SU-DHL-6 (cell line): ENCODE measurements at regions not wholly inside any gene's neighbourhood (a gene's known extent, or its start where the extent isn't known, plus 50 kb on each side); places are given as distances from the start of the nearest gene placed in this dataset.

ENCODE experiments used
- H2AFZ ChIP-seq: fragments of 200-600 bp; sonication (generic); 2 replicates; pipeline ENCODE4 v1.6.1; 2014; ENCODE audit warnings: low read depth, mild to moderate bottlenecking, moderate library complexity, mixed read lengths, antibody characterized with exemption, low read length; ENCODE audit not compliant: severe bottlenecking
- H3F3A ChIP-seq: fragments of 200-600 bp; shearing (Covaris generic); 2 replicates; pipeline ENCODE4 v1.6.0; 2016; ENCODE audit warnings: antibody characterized with exemption, mild to moderate bottlenecking; ENCODE audit not compliant: insufficient read depth
- H3K27ac ChIP-seq: fragments of 200-600 bp; sonication (generic); 2 replicates; pipeline ENCODE4 v1.5.1; 2016; ENCODE audit warnings: low read depth, mild to moderate bottlenecking, low read length, moderate library complexity, mixed read lengths
- H3K27me3 ChIP-seq: fragments of 200-600 bp; sonication (generic), shearing (Covaris generic); 2 replicates; pipeline ENCODE4 v1.6.0; 2014; ENCODE audit warnings: mild to moderate bottlenecking, low read length
- H3K36me3 ChIP-seq: fragments of 200-600 bp; sonication (generic); 2 replicates; pipeline ENCODE4 v1.6.1; 2014; ENCODE audit warnings: mild to moderate bottlenecking, low read length, mixed read lengths
- H3K4me2 ChIP-seq: fragments of 300-600, 200-600 bp; shearing (Covaris generic), sonication (generic); 2 replicates; pipeline ENCODE4 v1.6.0; 2014; ENCODE audit warnings: low read length, low read depth, mild to moderate bottlenecking; ENCODE audit not compliant: poor library complexity, severe bottlenecking
- H3K4me3 ChIP-seq: fragments of 200-600 bp; sonication (generic); 2 replicates; pipeline ENCODE4 v1.5.1; 2014; ENCODE audit warnings: antibody characterized with exemption, low read length, mild to moderate bottlenecking, mixed read lengths; ENCODE audit not compliant: insufficient read depth, poor library complexity, severe bottlenecking
- H3K79me2 ChIP-seq: fragments of 200-600 bp; sonication (generic); 2 replicates; pipeline ENCODE4 v1.6.1; 2014; ENCODE audit warnings: mild to moderate bottlenecking, low read length, moderate library complexity; ENCODE audit not compliant: insufficient read depth
- H3K9ac ChIP-seq: fragments of 200-600 bp; sonication (generic); 2 replicates; pipeline ENCODE4 v1.7.0; 2014; ENCODE audit warnings: mild to moderate bottlenecking, low read length
- H3K9me2 ChIP-seq: fragments of 200-600 bp; sonication (generic); replicated peaks from 2 replicates; pipeline ENCODE4 v1.6.1; 2014; ENCODE audit warnings: low read length; ENCODE audit not compliant: insufficient read depth
- H3K9me3 ChIP-seq: fragments of 200-600 bp; sonication (generic); 2 replicates; pipeline ENCODE4 v1.6.1; 2014; ENCODE audit warnings: low read length, mixed read lengths; ENCODE audit not compliant: insufficient read depth
- H4K20me1 ChIP-seq: fragments of 200-600 bp; sonication (generic); 2 replicates; pipeline ENCODE4 v1.6.1; 2014; ENCODE audit warnings: low read depth, mild to moderate bottlenecking, antibody characterized with exemption, low read length, moderate library complexity, mixed read lengths
- EZH2phosphoT487 ChIP-seq: fragments of 200-600 bp; sonication (generic), shearing (Covaris generic); conservative IDR thresholded peaks from 2 replicates; pipeline ENCODE4 v1.6.1; 2018; ENCODE audit warnings: mild to moderate bottlenecking, antibody characterized with exemption, low read length, moderate library complexity, mixed read lengths
- TF ChIP-seq, protein P1 (sequence below): fragments of 200-600 bp; sonication (generic); IDR thresholded peaks from one replicate; pipeline ENCODE4 v1.5.1; 2017; ENCODE audit warnings: antibody characterized with exemption, mild to moderate bottlenecking, low read length, moderate library complexity; ENCODE audit not compliant: insufficient read depth, poor library complexity, severe bottlenecking

DNA sequence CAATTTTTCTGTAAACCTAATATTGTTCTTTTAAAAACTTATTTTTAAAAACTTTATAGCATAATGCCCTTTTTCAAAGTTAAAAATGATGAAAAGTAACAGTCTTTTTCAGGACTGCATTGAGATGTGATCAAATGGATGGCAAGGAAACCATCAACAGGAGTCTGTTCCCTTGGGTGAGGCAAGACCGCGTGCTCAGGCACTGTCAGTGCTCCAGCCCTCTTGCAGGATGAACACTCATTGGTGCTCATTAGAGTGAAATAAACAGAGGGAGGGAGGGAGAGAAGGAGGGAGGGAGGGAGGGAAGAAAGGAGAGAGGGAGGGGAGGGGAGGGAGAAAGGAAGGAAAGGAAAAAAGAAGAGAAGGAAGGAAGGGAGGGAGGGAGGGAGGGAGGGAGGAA lies 145.7 kb upstream of the CHST15 start:
- no peak for TF ChIP-seq EZH2phosphoT487
- TF ChIP-seq, protein P1, sequence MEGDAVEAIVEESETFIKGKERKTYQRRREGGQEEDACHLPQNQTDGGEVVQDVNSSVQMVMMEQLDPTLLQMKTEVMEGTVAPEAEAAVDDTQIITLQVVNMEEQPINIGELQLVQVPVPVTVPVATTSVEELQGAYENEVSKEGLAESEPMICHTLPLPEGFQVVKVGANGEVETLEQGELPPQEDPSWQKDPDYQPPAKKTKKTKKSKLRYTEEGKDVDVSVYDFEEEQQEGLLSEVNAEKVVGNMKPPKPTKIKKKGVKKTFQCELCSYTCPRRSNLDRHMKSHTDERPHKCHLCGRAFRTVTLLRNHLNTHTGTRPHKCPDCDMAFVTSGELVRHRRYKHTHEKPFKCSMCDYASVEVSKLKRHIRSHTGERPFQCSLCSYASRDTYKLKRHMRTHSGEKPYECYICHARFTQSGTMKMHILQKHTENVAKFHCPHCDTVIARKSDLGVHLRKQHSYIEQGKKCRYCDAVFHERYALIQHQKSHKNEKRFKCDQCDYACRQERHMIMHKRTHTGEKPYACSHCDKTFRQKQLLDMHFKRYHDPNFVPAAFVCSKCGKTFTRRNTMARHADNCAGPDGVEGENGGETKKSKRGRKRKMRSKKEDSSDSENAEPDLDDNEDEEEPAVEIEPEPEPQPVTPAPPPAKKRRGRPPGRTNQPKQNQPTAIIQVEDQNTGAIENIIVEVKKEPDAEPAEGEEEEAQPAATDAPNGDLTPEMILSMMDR = no peak
- H3K4me2 ChIP-seq = no peak overlapping the region

DNA sequence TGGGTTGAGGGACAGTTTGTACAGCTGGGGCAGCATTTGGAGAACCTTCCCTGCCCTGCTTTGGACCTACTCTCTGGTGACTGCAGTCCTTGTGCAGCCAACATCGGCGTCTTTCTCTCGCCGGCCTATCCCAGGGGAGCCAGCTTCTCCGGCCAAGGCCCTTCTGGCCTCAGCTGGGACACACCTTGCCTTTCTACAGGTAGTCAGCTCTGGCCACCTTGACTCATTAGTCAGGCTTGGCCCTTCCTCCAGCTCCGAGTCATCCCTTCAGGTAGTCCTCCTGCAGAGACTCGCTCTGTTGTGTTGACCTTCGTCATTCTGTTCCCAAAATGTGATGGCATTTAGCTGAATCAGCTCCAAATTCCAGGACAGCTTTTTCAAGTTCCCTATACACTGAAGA lies 145.0 kb upstream of the CHST15 start:
- Histone ChIP-seq H4K20me1 (no peaks in the 10 kb centered on the region), H3K9me2 (no peaks in the 10 kb centered on the region), H3F3A (no peaks in the 10 kb centered on the region), H3K36me3 (no peaks in the 10 kb centered on the region), H3K79me2 (no peaks in the 10 kb centered on the region), H3K9ac (no peak overlapping the region), H2AFZ (no peak overlapping the region), H3K9me3 (no peaks in the 10 kb centered on the region), H3K4me3 (no peak overlapping the region), H3K4me2 (no peak overlapping the region), H3K27me3 (no peaks in the 10 kb centered on the region), H3K27ac (no peak overlapping the region)
- TF ChIP-seq, protein P1 = no peak
- TF ChIP-seq EZH2phosphoT487 = no peak

More for the DNA sequence above, 145.7 kb upstream of the CHST15 start:
- H3K9me3 ChIP-seq = no peaks in the 10 kb centered on the region
- no peaks in the 10 kb centered on the region for H3K27me3 ChIP-seq
- H3K9ac ChIP-seq = no peak overlapping the region
- no peak overlapping the region for H3K27ac ChIP-seq
- H3F3A ChIP-seq = no peaks in the 10 kb centered on the region
- H4K20me1 ChIP-seq = no peaks in the 10 kb centered on the region
- no peaks in the 10 kb centered on the region for H3K79me2 ChIP-seq
- no peak overlapping the region for H3K4me3 ChIP-seq
- H3K36me3 ChIP-seq = no peaks in the 10 kb centered on the region
- no peak overlapping the region for H2AFZ ChIP-seq
- H3K9me2 ChIP-seq = no peaks in the 10 kb centered on the region

DNA sequence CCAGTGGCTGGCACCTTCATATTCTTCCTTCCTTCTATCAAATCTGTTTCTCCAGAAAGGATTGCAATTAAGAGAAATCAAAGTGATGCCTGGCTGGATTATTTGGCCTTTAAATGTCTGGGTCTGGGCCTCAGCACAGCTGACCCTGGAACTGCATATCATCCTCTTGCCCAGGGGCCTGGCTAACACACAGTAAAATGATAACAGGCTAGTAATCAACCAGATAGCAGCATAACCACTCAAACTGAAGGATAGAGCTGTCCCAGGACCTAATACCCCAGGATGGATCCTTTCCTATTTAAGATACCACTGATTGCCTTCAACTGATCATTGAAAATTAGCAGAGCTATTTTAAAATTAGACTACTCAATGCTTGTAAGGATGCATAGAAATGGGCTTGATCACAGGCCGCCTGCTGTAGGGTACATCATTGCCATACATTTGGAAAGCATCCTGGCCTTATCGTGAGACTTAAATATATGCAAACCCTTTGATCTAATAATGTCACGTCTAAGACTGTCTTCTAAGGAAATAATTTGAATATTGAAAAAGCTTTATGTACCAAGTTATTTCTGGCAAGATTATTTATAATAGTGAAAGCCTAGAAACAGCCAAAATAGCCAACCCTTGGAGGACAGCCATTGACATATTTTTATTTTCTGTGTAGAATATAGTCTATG lies 144.0 kb upstream of the CHST15 start:
- Histone ChIP-seq H3K27ac (no peak overlapping the region), H4K20me1 (no peaks in the 10 kb centered on the region), H3K27me3 (no peaks in the 10 kb centered on the region), H3K9ac (no peak overlapping the region), H3K36me3 (no peaks in the 10 kb centered on the region), H2AFZ (no peak overlapping the region), H3K9me3 (no peaks in the 10 kb centered on the region), H3K79me2 (no peaks in the 10 kb centered on the region), H3F3A (no peaks in the 10 kb centered on the region), H3K9me2 (no peaks in the 10 kb centered on the region), H3K4me3 (no peak overlapping the region), H3K4me2 (no peak overlapping the region)
- no peak for TF ChIP-seq EZH2phosphoT487
- TF ChIP-seq, protein P1 = no peak
